HG03521 (cell line): ENCODE measurements at regions not wholly inside any gene's neighbourhood (a gene's known extent, or its start where the extent isn't known, plus 50 kb on each side); places are given as distances from the start of the nearest gene placed in this dataset.

Experiments used
- ATAC-seq: cut with Tn5 transposase; IDR thresholded peaks from one replicate; pipeline ENCODE4 v1.9.1; 2021; ENCODE audit warnings: mild to moderate bottlenecking, moderate library complexity; ENCODE audit not compliant: unreplicated experiment

DNA sequence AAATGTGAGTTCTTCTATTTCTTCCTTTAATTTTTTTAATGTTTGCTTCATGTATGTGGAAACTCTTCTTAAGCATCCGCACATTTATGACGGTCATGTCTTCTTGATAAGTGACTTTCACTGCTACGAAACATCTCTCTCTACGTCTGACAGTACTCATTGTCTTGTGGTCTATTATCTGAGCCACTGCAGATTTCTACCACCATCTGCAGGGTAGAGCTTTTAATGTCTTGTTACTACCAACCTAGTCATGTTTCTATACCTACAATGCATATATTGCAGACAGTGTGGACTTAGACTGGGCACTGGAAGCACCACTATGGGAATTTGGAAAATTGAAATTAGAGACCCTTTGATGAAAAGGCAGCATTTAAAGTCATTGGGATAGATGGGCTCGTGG is 75.4 kb upstream of the ARHGEF7 start:
- no peak for ATAC-seq

GRCh38 chr13:111038887-111039286 is 76.2 kb upstream of the ARHGEF7 start:
- ATAC-seq: no peak

DNA sequence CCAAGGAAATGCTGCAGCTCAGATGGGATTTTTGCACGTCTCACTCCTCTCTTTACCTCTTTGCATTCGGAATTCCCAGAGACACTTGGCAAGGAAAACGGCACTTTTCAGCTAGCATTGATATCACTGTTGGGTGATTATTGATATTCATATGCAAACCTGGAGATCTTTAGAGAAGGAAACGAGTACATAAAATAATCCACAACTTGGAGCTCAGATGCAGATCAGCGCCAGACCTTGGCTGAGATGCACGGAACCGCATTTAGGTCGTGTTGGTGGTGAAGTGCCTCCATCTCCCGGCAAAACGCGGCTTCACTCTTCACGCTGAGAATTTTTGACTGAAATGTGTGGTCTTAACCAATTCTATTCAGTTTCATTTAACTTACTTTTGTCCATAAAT is 77.2 kb upstream of the ARHGEF7 start:
- no peak for ATAC-seq

DNA sequence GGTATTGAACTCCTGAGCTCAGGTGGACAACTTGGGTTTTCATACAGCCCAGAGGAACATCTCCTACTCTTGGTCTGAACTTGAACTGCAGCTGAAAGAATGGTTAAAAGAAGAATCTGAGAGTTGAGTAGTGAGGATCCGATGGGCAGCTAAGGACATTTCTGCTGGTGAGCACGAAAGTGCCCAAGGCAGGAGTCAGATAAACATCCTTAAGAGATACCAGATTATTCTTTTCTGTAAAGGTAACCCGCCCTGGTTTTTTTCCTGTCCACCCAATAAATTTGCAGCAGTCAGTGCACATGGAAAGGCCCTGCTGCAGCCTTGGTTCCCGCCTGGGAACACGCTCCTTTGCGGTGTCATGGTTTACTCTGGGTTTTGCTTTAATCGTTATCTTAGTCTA is 78.4 kb upstream of the ARHGEF7 start:
- no peak for ATAC-seq

GRCh38 chr13:111035861-111036260 is 79.2 kb upstream of the ARHGEF7 start:
- ATAC-seq: no peak

GRCh38 chr13:111034811-111035210 is 80.3 kb upstream of the ARHGEF7 start:
- ATAC-seq: no peak

GRCh38 chr13:111033172-111034130 is 81.7 kb upstream of the ARHGEF7 start:
- no peak for ATAC-seq

GRCh38 chr13:111031531-111031961 is 83.6 kb upstream of the ARHGEF7 start:
- no peak for ATAC-seq

GRCh38 chr13:111029957-111030609 is 85.0 kb upstream of the ARHGEF7 start:
- no peak for ATAC-seq

GRCh38 chr13:111027458-111028439 is 87.4 kb upstream of the ARHGEF7 start:
- no peak for ATAC-seq

- no peak for ATAC-seq
Measured at GRCh38 chr13:111025310-111025709, 89.8 kb upstream of the ARHGEF7 start.

DNA sequence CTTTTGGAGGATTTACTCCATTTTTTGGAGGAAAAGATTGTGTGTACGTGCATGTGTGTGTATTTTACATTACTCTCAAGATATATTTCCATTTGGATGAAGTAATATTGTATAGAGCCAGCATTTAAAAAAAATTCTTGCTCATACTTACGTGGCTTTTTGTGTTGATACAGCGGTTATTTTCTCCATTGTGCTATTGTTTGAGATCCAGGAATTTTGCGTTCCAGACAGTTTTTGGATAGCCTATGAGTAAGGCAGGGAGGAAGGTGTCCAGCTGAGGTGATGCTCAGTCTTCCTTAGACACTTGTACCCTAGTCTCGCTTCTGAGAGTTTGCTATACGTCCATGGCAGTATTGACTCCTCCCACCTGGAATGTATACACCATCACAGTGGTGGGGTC is 92.2 kb upstream of the ARHGEF7 start:
- no peak for ATAC-seq

GRCh38 chr13:111022241-111022640 is 92.9 kb upstream of the ARHGEF7 start:
- no peak for ATAC-seq

GRCh38 chr13:111021270-111021669 is 93.8 kb upstream of the ARHGEF7 start:
- no peak for ATAC-seq

GRCh38 chr13:111020546-111020945 is 94.6 kb upstream of the ARHGEF7 start:
- ATAC-seq: no peak

DNA sequence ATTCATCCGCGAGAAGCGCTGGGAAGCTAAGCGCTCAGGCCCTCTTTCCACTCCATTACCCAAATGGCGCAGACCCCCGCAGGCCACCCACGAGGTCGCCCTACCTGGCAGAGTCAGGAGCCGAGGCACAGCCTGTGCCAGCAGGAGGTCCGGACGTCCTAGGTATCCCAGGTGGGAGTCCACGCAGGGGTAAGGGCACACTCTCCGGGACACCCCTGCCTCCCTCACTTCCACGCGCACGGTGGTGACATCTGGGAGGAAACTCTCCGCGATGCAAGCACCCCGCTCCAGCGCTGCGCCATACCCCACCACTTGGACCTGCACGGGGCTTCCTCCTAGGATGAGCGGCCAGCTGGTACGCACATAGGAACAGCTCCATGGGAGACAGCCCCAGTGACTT is 95.1 kb upstream of the ARHGEF7 start:
- ATAC-seq: no peak

DNA sequence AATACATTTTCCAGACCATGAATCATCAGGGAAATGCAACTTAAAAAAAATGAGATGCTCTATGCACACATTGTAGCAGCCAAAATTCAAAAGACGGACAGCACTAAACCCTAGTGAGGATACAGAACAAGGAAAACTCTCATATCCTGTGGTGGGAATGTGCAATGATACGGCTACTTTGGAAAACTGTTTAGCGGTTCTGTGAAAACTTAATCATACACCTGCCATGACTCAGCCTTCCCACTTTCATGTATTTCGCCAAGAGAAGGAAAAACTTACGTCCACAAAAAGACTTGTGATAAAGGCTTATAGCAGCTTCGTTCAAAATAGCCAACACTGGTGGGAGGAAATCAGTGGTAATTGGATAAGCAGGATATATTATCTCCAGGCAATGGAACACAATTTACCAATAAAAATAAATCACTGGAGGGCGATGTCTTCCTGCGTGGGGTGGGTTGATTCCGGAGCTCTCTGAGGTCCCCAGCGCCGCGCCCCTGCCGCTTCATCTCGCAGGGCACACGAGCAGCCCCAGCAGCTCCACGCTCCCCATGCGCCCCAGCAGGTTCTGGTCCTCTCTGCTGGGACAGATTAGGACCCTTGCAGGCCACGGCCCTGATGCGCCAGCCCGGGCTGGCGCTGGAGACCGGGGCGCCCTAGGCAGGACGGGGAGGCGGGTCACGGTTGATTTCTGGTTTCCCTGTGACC is 97.2 kb upstream of the ARHGEF7 start:
- no peak for ATAC-seq

DNA sequence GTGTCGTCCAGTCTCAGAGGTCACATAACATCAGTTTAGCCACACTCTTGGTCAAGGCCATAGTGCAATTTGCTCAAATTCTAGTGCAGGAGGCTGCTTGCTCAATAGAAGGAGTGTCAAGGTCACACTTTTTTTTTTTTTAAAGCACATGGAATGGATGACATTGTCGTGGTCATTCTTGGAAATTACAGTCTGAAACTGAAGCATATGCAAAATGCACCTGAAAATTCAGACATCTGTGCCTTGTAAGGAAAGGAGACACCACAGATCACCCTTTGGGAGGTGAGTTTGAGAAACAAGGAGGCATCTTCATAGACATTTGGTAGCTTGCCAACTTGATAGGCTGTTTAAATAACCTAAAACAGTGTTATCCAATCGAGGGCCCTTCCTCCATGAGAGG is 98.3 kb upstream of the ANKRD10 start:
- ATAC-seq: no peak

- no peak for ATAC-seq
Measured at GRCh38 chr13:111011899-111012298, 97.0 kb upstream of the ANKRD10 start.

DNA sequence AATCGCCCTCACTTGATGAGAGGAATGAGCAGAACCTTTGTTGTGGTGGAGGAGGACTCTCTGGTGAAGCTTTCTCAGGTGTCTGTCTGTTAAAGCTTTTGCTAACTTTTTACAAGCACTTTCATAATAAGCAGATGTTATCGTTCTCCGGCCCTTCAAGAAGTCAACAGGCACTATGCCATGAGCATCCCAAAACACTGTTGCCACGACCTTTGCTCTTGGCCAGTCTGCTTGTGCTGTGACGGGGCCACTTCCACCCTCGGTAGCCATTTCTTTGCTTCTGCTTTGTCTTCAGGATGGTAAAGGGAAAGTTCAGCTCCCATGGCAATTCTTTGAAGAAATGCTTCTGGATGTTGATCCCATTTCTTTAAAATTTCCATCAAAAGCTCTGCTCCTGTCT is 93.5 kb upstream of the ANKRD10 start:
- ATAC-seq: no peak
